GM12878 (cell line): ENCODE measurements at regions not wholly inside any gene's neighbourhood (a gene's known extent, or its start where the extent isn't known, plus 50 kb on each side); places are given as distances from the start of the nearest gene placed in this dataset.

Experiments
- ATAC-seq: fragments of 200-7000 bp; cut with Tn5 transposase; 3 replicates; pipeline ENCODE4 v1.9.1; 2020; ENCODE audit warnings: mild to moderate bottlenecking, moderate library complexity
- BruUV-seq: library from RNA; stranded (reverse); fragments of 400-500 nt; replicated peaks from 2 replicates; lab custom pipeline; 2021; lab: Mats Ljungman, UMichigan
- CTCF ChIA-PET: fragments of 300-600 bp; sonication (Branson Sonifier 250); formaldehyde crosslinking; extraction: SDS; loops from one replicate; lab custom pipeline; 2021; ENCODE audit warnings: inconsistent platforms; lab: Yijun Ruan, JAX
- POLR2A ChIA-PET: fragments of 350-600 bp; formaldehyde crosslinking; extraction: SDS; loops from one replicate; lab custom pipeline; 2021; ENCODE audit warnings: inconsistent platforms; lab: Charles Lee
- RAD21 ChIA-PET: fragments of 300-600 bp; sonication (Branson Sonifier 250); formaldehyde crosslinking; loops from one replicate; lab custom pipeline; 2023; ENCODE audit warnings: antibody characterized with exemption; ENCODE audit not compliant: unreplicated experiment; lab: Charles Lee
- SMC1A ChIA-PET: fragments of 300-600 bp; sonication (Branson Sonifier 250); formaldehyde crosslinking; loops from one replicate; lab custom pipeline; 2023; ENCODE audit not compliant: unreplicated experiment, uncharacterized antibody; lab: Charles Lee
- DNase-seq: peaks from one replicate; pipeline ENCODE4 v3.0.0-alpha.2; 2011; ENCODE audit warnings: low read depth, low spot score
- FAIRE-seq: peaks from 3 replicates; lab custom pipeline; 2011; peaks lifted over from hg19 to GRCh38; lab: Jason Lieb, UNC
- H2AFZ ChIP-seq: 2 replicates; pipeline ENCODE4 v1.6.0; 2011; ENCODE audit warnings: low read depth, low read length, control low read depth; ENCODE audit not compliant: control insufficient read depth
- H3K27ac ChIP-seq: 2 replicates; pipeline ENCODE4 v1.5.1; 2011; ENCODE audit warnings: control low read depth; ENCODE audit not compliant: control insufficient read depth, insufficient read depth
- H3K27me3 ChIP-seq, 2 experiments: replicated peaks in 1 of 2; 2 replicates each; pipeline versions ENCODE4 v1.6.0 to v1.6.1; 2011; ENCODE audit warnings: low read length in 1 of 2; ENCODE audit not compliant: control insufficient read depth in 2 of 2, insufficient read depth in 2 of 2
- H3K36me3 ChIP-seq, 2 experiments: 2 replicates each; pipeline ENCODE4 v1.5.1; 2011; ENCODE audit warnings: low read length in 1 of 2; ENCODE audit not compliant: control insufficient read depth in 2 of 2, insufficient read depth in 2 of 2
- H3K4me1 ChIP-seq: 2 replicates; pipeline ENCODE4 v1.6.1; 2011; ENCODE audit warnings: mild to moderate bottlenecking, low read length, moderate library complexity, mixed read lengths; ENCODE audit not compliant: control insufficient read depth, insufficient read depth
- H3K4me2 ChIP-seq: 2 replicates; pipeline ENCODE4 v1.6.0; 2011; ENCODE audit warnings: control low read depth; ENCODE audit not compliant: control insufficient read depth, insufficient read depth
- H3K4me3 ChIP-seq: fragments of 200-600 bp; sonication (generic); 2 replicates; pipeline ENCODE4 v1.5.1; 2016
- H3K79me2 ChIP-seq: 2 replicates; pipeline ENCODE4 v1.6.0; 2011; ENCODE audit warnings: low read length; ENCODE audit not compliant: control insufficient read depth, insufficient read depth
- H3K9ac ChIP-seq: 2 replicates; pipeline ENCODE4 v1.8.0; 2011; ENCODE audit warnings: low read length, control low read depth, mixed read lengths; ENCODE audit not compliant: control insufficient read depth, insufficient read depth
- H3K9me3 ChIP-seq: replicated peaks from 3 replicates; pipeline ENCODE4 v1.5.1; 2011; ENCODE audit warnings: mild to moderate bottlenecking, low read length; ENCODE audit not compliant: control insufficient read depth, insufficient read depth
- H4K20me1 ChIP-seq: 2 replicates; pipeline ENCODE4 v1.6.0; 2011; ENCODE audit not compliant: control insufficient read depth, insufficient read depth
- BCL11A ChIP-seq: IDR thresholded peaks from 2 replicates; pipeline ENCODE4 v1.6.1; 2011; ENCODE audit warnings: low read depth, low read length
- CBX3 ChIP-seq: fragments of 200-600 bp; sonication (generic); IDR thresholded peaks from 2 replicates; pipeline ENCODE4 v1.6.1; 2016; ENCODE audit warnings: low read depth, borderline replicate concordance
- IKZF1 ChIP-seq: fragments of 450-650 bp; conservative IDR thresholded peaks from 2 replicates; pipeline ENCODE4 v1.6.1; 2017; ENCODE audit warnings: antibody characterized with exemption, mild to moderate bottlenecking
- IKZF2 ChIP-seq, 2 experiments: fragments of 450-650 bp; IDR thresholded peaks; 2 replicates each; pipeline ENCODE4 v1.6.1; 2017; ENCODE audit warnings: mild to moderate bottlenecking in 2 of 2, moderate library complexity in 2 of 2
- KLF5 ChIP-seq: fragments of 450-650 bp; IDR thresholded peaks from 2 replicates; pipeline ENCODE4 v1.6.1; 2014; ENCODE audit warnings: mild to moderate bottlenecking; ENCODE audit not compliant: partially characterized antibody
- NFYB ChIP-seq: IDR thresholded peaks from 2 replicates; pipeline ENCODE4 v1.6.1; 2011; ENCODE audit warnings: low read depth, mild to moderate bottlenecking, low read length, improper control_type of control experiment, moderate library complexity; ENCODE audit not compliant: insufficient read depth
- PML ChIP-seq: IDR thresholded peaks from 2 replicates; pipeline ENCODE4 v1.6.1; 2012; ENCODE audit warnings: low read length, inconsistent platforms
- PRDM15 ChIP-seq: fragments of 450-650 bp; formaldehyde crosslinking; IDR thresholded peaks from 2 replicates; pipeline ENCODE4 v1.4.0; 2020; ENCODE audit warnings: mild to moderate bottlenecking, moderate library complexity
- RBBP5 ChIP-seq: fragments of 200-600 bp; sonication (generic); conservative IDR thresholded peaks from 2 replicates; pipeline ENCODE4 v1.6.1; 2016
- RCOR1 ChIP-seq: conservative IDR thresholded peaks from 2 replicates; pipeline ENCODE4 v1.6.1; 2012; ENCODE audit warnings: low read depth, low read length, improper control_type of control experiment
- SREBF1 ChIP-seq: IDR thresholded peaks from 2 replicates; pipeline ENCODE4 v1.6.1; 2012; ENCODE audit warnings: mild to moderate bottlenecking, low read length
- SUPT20H ChIP-seq: IDR thresholded peaks from 2 replicates; pipeline ENCODE4 v1.6.1; 2011; ENCODE audit warnings: low read depth, mild to moderate bottlenecking, low read length, moderate library complexity, borderline replicate concordance; ENCODE audit not compliant: control insufficient read depth
- USF2 ChIP-seq: IDR thresholded peaks from 2 replicates; pipeline ENCODE4 v1.6.1; 2011; ENCODE audit warnings: low read depth, low read length, improper control_type of control experiment, borderline replicate concordance
- ZNF274 ChIP-seq: IDR thresholded peaks from one replicate; pipeline ENCODE4 v1.8.0; 2011; ENCODE audit not compliant: insufficient read length, insufficient read depth
- WGBS: methylation state at CpG from one replicate; pipeline ENCODE4 v1.1.6; 2016; ENCODE audit warnings: low lambda C conversion rate; ENCODE audit not compliant: insufficient replicate concordance, insufficient coverage; ENCODE audit errors: missing lambda C conversion rate; 5-methylcytosine and 5-hydroxymethylcytosine counted together
- in situ Hi-C: fragments of 300-500 bp; cut with MboI; formaldehyde crosslinking; loops from 9 replicates; pipeline ENCODE4 v1.14.3; 2018; ENCODE audit warnings: mixed read lengths
- intact Hi-C: fragments of 100-400 bp; cut with micrococcal nuclease; formaldehyde crosslinking; loops from one replicate; pipeline ENCODE4 v1.14.2; 2022; ENCODE audit not compliant: unreplicated experiment
- TF ChIP-seq, protein P1 (sequence below): fragments of 450-650 bp; IDR thresholded peaks from 2 replicates; pipeline ENCODE4 v1.6.1; 2017; ENCODE audit warnings: borderline replicate concordance
- TF ChIP-seq, protein P2 (sequence below): IDR thresholded peaks from 2 replicates; pipeline ENCODE4 v1.6.1; 2011; ENCODE audit warnings: borderline replicate concordance, low read depth, mild to moderate bottlenecking, moderate library complexity, mixed read lengths, low read length; ENCODE audit not compliant: insufficient read depth; ENCODE audit errors: extremely low read length
- TF ChIP-seq, protein P3 (sequence below): fragments of 450-650 bp; IDR thresholded peaks from 2 replicates; pipeline ENCODE4 v1.6.1; 2016; ENCODE audit warnings: mild to moderate bottlenecking

- no peak overlapping the region for H3K4me3 ChIP-seq
- H3K27me3 ChIP-seq, result no peaks in the 10 kb centered on the region
- ChIA-PET RAD21 (interaction anchor here (1.1 kb wide), 1 partner anchor 9 kb away, joined by 6 read pairs; no protein-coding TSS in a partner anchor), POLR2A (interaction anchor here (0.6 kb wide), 1 partner anchor 16 kb away, joined by 5 read pairs; no protein-coding TSS in a partner anchor), SMC1A (interaction anchor here (0.8 kb wide), 1 partner anchor 12 kb away, joined by 3 read pairs; no protein-coding TSS in a partner anchor), CTCF (interaction anchor here (0.7 to 3.1 kb wide), 3 partner anchors 9 to 17 kb away, joined by 3 to 8 read pairs (median 4); no protein-coding TSS in a partner anchor)
- BruUV-seq, result no TSS peak
- peak overlapping the region; percentile 19; the same call in 1 of the 2 replicates for H2AFZ ChIP-seq
- no peak overlapping the region for H3K9ac ChIP-seq
- no peaks in the 10 kb centered on the region for H3K36me3 ChIP-seq
- no peaks in the 10 kb centered on the region for H3K4me1 ChIP-seq
- ATAC-seq, result peak; percentile 90
- no peaks in the 10 kb centered on the region for H4K20me1 ChIP-seq
- WGBS, result 0% methylated on average over 1 of the region's 1 CpG
- no peak for FAIRE-seq
- intact Hi-C loops, result no loop called here
- H3K4me2 ChIP-seq, result no peak overlapping the region
- in situ Hi-C loops, result loop anchor here (10.0 kb wide), 1 partner anchor 1151 kb away; the partner anchor contains the start of gene HTR1B
- H3K79me2 ChIP-seq, result no peaks in the 10 kb centered on the region
- peak; percentile 33 for DNase-seq
- H3K27ac ChIP-seq, result no peak overlapping the region
- H3K9me3 ChIP-seq, result no peaks in the 10 kb centered on the region
- TF ChIP-seq KLF5 (no peak), PRDM15 (CRISPR knock-in tag) (no peak), NFYB (no peak), PML (no peak), CBX3 (no peak), SUPT20H (no peak), BCL11A (no peak), ZNF274 (no peak), RCOR1 (no peak), IKZF1 (peak; percentile 79), USF2 (no peak), RBBP5 (no peak), SREBF1 (no peak), IKZF2 (IDR thresholded peaks at IDR 0.05) (peak; percentile 32 to 66; a peak in 2 of 4 replicates)
- TF ChIP-seq, protein P1, sequence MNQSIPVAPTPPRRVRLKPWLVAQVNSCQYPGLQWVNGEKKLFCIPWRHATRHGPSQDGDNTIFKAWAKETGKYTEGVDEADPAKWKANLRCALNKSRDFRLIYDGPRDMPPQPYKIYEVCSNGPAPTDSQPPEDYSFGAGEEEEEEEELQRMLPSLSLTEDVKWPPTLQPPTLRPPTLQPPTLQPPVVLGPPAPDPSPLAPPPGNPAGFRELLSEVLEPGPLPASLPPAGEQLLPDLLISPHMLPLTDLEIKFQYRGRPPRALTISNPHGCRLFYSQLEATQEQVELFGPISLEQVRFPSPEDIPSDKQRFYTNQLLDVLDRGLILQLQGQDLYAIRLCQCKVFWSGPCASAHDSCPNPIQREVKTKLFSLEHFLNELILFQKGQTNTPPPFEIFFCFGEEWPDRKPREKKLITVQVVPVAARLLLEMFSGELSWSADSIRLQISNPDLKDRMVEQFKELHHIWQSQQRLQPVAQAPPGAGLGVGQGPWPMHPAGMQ, result no peak
- TF ChIP-seq, protein P2, sequence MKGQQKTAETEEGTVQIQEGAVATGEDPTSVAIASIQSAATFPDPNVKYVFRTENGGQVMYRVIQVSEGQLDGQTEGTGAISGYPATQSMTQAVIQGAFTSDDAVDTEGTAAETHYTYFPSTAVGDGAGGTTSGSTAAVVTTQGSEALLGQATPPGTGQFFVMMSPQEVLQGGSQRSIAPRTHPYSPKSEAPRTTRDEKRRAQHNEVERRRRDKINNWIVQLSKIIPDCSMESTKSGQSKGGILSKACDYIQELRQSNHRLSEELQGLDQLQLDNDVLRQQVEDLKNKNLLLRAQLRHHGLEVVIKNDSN, result no peak
- TF ChIP-seq, protein P3, sequence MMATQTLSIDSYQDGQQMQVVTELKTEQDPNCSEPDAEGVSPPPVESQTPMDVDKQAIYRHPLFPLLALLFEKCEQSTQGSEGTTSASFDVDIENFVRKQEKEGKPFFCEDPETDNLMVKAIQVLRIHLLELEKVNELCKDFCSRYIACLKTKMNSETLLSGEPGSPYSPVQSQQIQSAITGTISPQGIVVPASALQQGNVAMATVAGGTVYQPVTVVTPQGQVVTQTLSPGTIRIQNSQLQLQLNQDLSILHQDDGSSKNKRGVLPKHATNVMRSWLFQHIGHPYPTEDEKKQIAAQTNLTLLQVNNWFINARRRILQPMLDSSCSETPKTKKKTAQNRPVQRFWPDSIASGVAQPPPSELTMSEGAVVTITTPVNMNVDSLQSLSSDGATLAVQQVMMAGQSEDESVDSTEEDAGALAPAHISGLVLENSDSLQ, result no peak
Measured at GRCh38 chr6:78615430-78615904, 251.9 kb upstream of the IRAK1BP1 start.
